Hepatocyte (in vitro differentiated cells): ENCODE measurements at regions not wholly inside any gene's neighbourhood (a gene's known extent, or its start where the extent isn't known, plus 50 kb on each side); places are given as distances from the start of the nearest gene placed in this dataset.

Experiments used
- EZH2 ChIP-seq: fragments of 200-600 bp; sonication (generic); IDR thresholded peaks from 2 replicates; pipeline ENCODE4 v1.6.1; 2016; ENCODE audit warnings: antibody characterized with exemption, mild to moderate bottlenecking, borderline replicate concordance
- EZH2phosphoT487 ChIP-seq: fragments of 200-600 bp; sonication (generic); IDR thresholded peaks from one replicate; pipeline ENCODE4 v1.6.1; 2018; ENCODE audit warnings: antibody characterized with exemption, mild to moderate bottlenecking, low read depth, moderate library complexity; ENCODE audit not compliant: unreplicated experiment, severe bottlenecking
- TF ChIP-seq, protein P1 (sequence below): fragments of 200-600 bp; sonication (generic); IDR thresholded peaks from 2 replicates; pipeline ENCODE4 v1.5.1; 2016; ENCODE audit warnings: antibody characterized with exemption, mild to moderate bottlenecking; ENCODE audit not compliant: poor library complexity

DNA sequence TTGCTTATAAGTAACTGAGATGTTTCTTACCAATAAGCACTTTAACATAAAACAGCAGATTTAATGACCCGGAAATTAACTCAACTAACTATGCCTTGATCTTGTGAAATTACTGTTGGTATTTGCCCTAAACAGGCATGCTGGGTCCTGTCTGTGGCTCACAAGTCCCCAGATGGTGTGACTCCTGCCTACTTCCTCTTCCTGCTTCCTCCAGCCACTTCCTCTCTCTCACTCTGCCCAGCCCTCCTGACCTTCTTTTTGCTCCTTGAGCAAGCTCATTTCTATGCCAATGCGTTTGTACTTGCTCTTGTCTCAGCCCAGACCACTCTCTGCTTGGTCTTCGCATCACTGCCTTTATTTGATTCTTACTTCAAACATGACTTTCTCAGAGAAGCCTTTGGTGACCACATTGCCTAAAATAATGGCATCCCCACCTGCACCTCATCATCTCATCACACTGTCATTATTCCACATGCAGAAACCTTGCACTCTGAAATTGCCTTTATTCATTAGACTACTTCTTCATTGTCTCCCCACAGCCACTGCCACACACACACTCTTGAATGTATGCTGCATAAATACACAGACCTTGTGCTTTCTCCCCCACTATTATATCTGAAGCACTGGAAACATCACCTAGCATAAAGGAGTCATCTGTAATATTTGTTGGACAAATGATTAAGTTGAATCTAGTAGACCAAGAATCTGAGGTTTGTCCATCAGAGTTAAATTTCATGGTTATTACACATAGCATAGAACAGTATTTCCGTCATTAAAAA is 256.3 kb upstream of the SEMA6D start:
- TF ChIP-seq EZH2 (no peak), EZH2phosphoT487 (no peak)
- TF ChIP-seq, protein P1, sequence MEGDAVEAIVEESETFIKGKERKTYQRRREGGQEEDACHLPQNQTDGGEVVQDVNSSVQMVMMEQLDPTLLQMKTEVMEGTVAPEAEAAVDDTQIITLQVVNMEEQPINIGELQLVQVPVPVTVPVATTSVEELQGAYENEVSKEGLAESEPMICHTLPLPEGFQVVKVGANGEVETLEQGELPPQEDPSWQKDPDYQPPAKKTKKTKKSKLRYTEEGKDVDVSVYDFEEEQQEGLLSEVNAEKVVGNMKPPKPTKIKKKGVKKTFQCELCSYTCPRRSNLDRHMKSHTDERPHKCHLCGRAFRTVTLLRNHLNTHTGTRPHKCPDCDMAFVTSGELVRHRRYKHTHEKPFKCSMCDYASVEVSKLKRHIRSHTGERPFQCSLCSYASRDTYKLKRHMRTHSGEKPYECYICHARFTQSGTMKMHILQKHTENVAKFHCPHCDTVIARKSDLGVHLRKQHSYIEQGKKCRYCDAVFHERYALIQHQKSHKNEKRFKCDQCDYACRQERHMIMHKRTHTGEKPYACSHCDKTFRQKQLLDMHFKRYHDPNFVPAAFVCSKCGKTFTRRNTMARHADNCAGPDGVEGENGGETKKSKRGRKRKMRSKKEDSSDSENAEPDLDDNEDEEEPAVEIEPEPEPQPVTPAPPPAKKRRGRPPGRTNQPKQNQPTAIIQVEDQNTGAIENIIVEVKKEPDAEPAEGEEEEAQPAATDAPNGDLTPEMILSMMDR: no peak
